HG03378 (cell line): ENCODE measurements at regions not wholly inside any gene's neighbourhood (a gene's known extent, or its start where the extent isn't known, plus 50 kb on each side); places are given as distances from the start of the nearest gene placed in this dataset.

Experiments
- ATAC-seq: cut with Tn5 transposase; IDR thresholded peaks from one replicate; pipeline ENCODE4 v1.9.1; 2021; ENCODE audit warnings: mild to moderate bottlenecking, moderate library complexity; ENCODE audit not compliant: unreplicated experiment

- ATAC-seq = no peak
Measured at GRCh38 chr2:37471104-37471503, 126.7 kb downstream of the QPCT start.

- no peak for ATAC-seq
Measured at GRCh38 chr2:37471994-37472393, 127.6 kb downstream of the QPCT start.

DNA sequence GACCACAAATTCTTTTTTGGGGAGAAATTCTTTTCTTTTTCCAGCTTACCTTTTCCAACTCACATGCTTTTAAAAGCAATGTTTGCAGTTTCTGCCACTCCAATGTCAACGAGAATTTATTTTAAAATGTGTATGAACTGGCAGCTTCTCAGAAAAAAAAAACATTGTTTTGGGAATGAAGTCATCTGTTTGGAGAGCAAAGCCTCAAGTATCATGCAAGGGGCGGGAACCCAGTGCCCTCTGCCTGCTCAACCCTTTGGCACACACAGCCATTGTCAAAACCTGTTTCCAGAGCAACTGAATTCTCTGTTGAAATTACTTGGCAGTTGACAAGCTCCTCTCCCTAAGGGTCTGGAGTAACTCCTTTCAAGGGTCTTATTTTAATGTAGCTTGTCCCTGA lies 128.5 kb downstream of the QPCT start:
- ATAC-seq = no peak

- no peak for ATAC-seq
Measured at GRCh38 chr2:37476411-37476810, 132.0 kb downstream of the QPCT start.

DNA sequence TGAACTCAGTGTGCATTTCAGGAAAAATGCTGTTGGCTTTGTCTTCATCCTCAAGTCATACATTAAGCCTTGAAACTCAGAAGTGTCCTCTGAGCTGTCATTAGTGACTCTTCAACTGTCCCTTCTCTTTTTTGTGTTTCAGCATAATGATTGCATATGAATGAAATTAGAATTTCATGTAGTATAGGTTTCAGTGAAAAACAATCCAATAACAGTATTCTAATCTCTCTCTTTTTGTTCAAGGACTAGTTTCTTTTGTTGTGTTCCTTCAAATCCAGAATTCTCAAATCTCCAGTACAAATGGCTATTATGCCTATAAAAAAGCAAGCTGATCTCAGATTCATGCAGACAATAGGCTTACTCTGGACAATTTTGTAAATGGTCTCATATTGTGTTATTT lies 133.5 kb downstream of the QPCT start:
- no peak for ATAC-seq

GRCh38 chr2:37481244-37481643 lies 136.8 kb downstream of the QPCT start:
- no peak for ATAC-seq

- no peak for ATAC-seq
Measured at GRCh38 chr2:37489041-37489456, 144.6 kb downstream of the QPCT start.

- ATAC-seq = no peak
Measured at GRCh38 chr2:37489536-37489935, 145.1 kb downstream of the QPCT start.

DNA sequence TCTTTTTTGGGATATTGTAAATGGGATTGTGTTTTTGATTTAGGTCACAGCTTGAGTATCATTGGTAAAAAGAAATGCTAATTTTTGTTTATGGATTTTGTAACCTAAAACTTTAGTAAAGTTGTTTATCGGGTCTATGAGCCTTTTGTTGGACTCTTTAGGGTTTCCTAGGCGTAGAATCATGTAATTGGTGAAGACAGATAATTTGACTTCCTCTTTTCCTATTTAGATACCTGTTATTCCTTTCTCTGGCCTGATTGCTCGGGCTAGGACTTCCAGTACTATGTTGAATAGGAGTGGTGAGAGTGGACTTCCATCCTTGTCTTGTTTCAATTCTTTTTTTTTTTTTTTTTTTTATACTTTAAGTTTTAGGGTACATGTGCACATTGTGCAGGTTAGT lies 149.0 kb downstream of the QPCT start:
- ATAC-seq = no peak

DNA sequence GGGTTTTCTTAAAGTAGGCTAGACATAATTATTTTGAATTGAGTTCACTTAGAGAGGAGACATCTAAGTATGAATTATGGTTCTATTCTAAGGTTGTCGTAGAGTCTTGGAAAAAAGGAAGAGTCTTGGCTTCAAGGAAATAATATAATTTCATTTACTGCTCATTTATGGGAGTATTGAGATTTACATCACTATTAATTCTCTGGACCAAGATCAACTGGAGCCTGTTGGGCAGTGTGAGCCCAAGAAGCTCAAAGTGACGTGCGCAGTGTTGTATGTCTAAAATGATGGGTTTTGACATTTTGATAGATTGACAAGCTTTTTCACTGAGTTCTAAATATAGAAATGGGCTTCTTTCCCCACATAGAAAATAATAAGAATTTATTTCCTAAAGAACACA lies 154.7 kb downstream of the QPCT start:
- ATAC-seq = no peak

DNA sequence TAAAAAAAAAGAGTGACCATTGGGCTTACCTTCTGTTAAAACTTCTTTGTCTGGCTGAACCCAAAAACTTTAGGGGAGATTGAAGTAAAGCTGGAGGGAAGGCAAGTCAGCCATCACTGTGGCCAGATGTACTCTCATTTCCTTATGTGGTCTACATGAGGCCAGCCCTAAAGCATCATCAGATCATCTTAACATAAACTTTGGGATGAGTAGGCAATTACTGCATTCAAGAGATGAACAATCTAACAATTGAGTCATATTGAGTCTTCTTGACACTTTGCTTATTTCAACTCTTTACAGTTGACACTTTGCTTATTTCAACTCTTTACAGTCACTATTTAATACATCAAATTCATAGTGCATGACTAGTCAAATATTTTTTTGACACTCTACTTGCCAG lies 155.6 kb downstream of the QPCT start:
- no peak for ATAC-seq

GRCh38 chr2:37501113-37501512 lies 156.7 kb downstream of the QPCT start:
- ATAC-seq = no peak

- peak; percentile 64 for ATAC-seq
Measured at GRCh38 chr2:37506407-37507050, 162.1 kb downstream of the QPCT start.

- ATAC-seq = no peak
Measured at GRCh38 chr2:37507051-37507410, 162.6 kb downstream of the QPCT start.

DNA sequence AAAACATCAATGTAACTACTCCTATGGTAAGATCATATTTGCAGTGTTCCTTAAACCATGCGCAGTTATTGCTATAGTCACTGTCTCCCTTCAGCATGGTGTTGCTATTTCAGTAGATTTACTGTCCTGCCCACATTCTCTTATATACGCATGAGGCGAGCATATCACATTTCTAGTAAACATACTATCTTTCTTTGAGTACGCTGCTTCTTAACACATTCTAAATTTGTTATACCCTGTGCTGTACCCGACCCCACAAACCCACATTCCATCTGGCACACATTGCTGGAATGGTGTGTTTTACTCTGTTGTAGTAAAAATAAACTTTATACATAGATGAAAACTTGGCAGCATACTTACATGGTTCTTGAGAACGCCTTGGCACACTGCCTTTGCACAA lies 163.3 kb downstream of the QPCT start:
- no peak for ATAC-seq

DNA sequence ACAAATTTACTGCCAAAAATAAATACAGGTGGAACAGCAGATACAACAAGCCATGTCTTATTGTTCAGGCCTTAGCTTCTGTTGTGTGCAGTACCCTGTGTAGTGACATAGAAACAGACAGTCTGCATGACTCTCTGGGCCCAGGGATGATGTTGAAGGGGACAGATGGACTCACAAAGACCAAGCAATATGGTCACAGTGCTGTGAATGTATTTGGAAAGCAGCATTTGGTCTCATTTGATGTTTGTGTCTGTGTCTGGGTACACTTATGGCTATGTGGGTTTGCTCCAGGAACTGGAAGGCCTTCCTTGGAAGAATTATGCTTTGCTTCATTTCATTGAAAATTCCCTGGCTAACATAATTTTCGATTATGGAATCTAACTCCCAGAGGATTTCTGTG lies 158.5 kb downstream of the CDC42EP3 start:
- no peak for ATAC-seq

- no peak for ATAC-seq
Measured at GRCh38 chr2:37523814-37524362, 147.6 kb downstream of the CDC42EP3 start.

DNA sequence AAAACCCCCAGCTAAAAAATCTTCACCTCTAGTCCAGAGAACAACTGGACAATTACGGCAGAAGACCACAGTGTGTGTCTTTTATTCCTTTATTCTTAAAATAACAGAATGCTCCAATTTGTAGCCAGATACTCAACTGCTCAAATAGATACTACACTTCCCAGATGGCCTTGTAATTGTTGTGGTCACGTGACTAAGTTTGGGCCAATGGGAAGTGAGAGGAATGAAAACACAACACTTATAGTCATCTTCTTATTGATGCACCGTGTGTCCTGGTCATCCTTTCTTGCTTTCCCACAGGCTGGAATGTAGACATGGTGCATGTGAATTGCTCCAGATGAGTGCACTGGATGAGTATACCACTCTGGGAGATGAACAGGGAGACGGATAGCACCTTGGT lies 145.1 kb downstream of the CDC42EP3 start:
- no peak for ATAC-seq

GRCh38 chr2:37526856-37527255 lies 144.6 kb downstream of the CDC42EP3 start:
- ATAC-seq = no peak

DNA sequence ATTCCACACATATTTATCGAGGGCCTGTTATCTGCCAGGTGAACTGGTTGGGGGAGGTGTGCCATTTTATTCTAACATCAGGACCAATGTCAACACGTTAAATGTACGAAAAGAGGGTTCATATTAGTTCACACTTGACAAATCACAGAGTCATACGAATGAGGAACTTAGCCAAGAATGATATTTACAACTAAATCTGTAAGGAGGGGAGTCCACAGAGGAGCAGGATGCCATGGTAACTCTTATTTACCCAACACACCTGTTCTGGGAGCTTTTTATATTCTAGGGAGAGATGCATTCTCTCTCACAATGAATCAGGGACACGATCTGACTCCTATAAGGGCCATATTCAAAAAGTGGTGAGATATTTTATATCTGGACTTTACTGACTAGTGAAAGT lies 144.1 kb downstream of the CDC42EP3 start:
- no peak for ATAC-seq

DNA sequence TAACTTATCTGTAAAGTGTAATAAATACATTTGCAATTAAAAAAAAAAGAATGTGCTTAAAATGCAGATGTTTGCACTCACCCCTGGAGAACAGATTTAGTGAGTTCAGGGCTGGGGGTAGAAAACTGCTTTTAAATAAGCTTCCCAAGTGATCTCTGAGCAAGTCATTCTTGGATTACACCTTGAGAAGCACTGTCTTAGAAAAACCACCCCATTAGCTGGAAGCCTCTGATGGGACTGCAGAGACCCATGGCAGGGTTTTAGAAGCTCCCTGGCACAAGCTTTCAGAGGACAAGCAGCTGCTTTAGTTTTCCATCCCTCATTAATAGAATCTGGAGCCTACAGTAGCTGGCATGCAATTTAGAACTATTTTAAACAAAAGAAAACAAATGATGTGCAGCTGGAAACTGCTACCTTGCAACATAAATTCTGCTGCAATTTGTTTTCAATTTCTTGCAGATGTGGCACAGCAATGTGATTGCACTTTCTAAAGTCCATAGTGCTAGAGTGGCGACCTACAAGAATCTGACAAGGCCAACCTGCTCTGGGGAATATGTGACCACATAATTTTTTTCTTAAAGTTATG lies 141.5 kb downstream of the CDC42EP3 start:
- ATAC-seq = no peak

GRCh38 chr2:37532503-37532902 lies 138.9 kb downstream of the CDC42EP3 start:
- ATAC-seq = no peak

- ATAC-seq = no peak
Measured at GRCh38 chr2:37537316-37537715, 134.1 kb downstream of the CDC42EP3 start.
